Activated CD4-positive, alpha-beta T cell treated with anti-CD3 and anti-CD28 coated beads, Interleukin-2, amount 50 U/mL, for 24 hours (primary cell): ENCODE measurements at regions not wholly inside any gene's neighbourhood (a gene's known extent, or its start where the extent isn't known, plus 50 kb on each side); places are given as distances from the start of the nearest gene placed in this dataset.
"Not testable (repeated sequence)": the region's sequence is repeated elsewhere in the genome, so short reads cannot be mapped to it uniquely, and the experiment has no call there.

Experiments used
- DNase-seq, 2 donors: peaks; one replicate each; pipeline ENCODE4 v3.0.0-alpha.2; 2020; ENCODE audit warnings: low read depth in 1 of 2, low spot score in 1 of 2

- DNase-seq: no peak
Measured at GRCh38 chr7:85682833-85683620, 496.2 kb upstream of the SEMA3D start.

GRCh38 chr7:85681241-85681640 is 494.4 kb upstream of the SEMA3D start:
- DNase-seq: no peak

GRCh38 chr7:85675093-85675492 is 488.2 kb upstream of the SEMA3D start:
- DNase-seq: not testable (repeated sequence)

GRCh38 chr7:85673876-85674275 is 487.0 kb upstream of the SEMA3D start:
- no peak for DNase-seq

DNA sequence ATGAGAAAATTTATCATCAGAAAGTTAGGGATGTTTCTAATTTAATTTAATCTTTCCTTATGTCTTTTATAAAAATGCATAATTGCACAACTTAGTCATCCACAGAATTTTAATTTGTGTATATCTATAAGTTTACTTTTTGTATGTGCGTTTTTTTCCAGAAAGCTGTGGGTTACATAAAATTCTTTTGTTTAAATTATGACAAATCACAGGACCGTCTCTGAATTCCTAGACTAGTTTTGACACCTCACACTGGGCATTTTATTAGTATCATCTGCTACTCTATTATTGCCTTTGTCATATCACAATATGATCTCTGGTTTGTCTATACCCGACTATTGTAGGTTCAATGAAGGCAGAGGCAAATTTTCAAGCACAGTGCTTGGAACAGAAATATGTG is 482.4 kb upstream of the SEMA3D start:
- DNase-seq: no peak

- DNase-seq: no peak
Measured at GRCh38 chr7:85664341-85664740, 477.5 kb upstream of the SEMA3D start.

DNA sequence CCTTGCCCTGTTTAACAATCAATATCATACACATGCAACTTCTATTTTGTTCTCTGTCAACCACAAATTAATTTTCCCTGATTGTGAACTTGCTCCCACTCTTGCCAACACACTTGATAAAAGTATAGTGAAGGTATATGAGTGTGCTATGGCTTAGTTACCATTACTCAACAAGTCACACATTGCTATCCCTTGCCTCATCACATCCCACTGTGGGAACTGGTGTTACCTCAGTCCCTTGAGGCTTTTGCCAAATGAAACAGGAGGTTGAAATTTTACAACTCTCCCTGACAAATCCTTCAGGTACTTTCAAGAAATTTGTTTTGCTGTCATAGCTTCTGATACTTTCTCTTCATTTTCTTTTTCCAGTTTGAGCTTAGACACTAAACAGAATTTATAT is 472.5 kb upstream of the SEMA3D start:
- no peak for DNase-seq

GRCh38 chr7:85655252-85655651 is 468.4 kb upstream of the SEMA3D start:
- no peak for DNase-seq

DNA sequence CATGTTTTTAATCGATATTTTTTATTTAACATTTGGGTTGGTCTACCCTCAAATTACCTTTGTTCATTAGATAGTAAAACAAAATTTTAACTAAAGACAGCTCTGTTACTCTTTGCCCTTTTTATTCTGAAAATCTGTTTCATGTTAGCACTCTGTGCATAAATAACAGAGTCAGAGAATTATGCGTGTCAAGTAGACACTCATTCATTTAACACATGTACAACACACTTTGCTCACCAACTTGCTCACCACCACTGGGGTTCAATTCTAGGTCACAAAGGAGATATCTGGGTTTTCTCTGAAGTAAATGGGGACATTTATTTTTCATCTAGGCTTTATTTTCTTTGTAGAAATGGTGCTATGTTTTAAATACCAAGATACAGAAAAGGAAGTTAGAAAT is 457.4 kb upstream of the SEMA3D start:
- DNase-seq: no peak

- no peak for DNase-seq
Measured at GRCh38 chr7:85641331-85641730, 454.5 kb upstream of the SEMA3D start.

DNA sequence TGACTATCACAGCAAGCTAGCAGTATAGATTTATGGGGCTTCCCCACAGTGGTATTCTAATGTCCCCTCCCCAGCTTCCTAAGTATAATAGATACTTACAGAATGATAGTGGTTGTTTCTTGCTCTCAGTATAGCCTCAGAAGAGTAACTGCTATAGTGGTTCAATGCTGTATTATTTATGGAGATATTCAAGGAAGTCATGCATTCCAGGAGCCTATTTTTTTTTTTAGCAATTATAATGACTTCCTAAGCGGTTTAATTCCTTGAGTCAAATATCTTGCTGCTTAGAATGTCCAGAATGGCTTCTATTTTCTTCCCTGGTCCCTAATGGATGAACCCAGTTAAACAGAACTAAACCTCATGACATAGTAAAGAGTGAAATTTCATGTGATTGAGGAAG is 451.5 kb upstream of the SEMA3D start:
- DNase-seq: no peak

- no peak for DNase-seq
Measured at GRCh38 chr7:85634951-85635350, 448.1 kb upstream of the SEMA3D start.

- no peak for DNase-seq
Measured at GRCh38 chr7:85630904-85631600, 444.2 kb upstream of the SEMA3D start.

DNA sequence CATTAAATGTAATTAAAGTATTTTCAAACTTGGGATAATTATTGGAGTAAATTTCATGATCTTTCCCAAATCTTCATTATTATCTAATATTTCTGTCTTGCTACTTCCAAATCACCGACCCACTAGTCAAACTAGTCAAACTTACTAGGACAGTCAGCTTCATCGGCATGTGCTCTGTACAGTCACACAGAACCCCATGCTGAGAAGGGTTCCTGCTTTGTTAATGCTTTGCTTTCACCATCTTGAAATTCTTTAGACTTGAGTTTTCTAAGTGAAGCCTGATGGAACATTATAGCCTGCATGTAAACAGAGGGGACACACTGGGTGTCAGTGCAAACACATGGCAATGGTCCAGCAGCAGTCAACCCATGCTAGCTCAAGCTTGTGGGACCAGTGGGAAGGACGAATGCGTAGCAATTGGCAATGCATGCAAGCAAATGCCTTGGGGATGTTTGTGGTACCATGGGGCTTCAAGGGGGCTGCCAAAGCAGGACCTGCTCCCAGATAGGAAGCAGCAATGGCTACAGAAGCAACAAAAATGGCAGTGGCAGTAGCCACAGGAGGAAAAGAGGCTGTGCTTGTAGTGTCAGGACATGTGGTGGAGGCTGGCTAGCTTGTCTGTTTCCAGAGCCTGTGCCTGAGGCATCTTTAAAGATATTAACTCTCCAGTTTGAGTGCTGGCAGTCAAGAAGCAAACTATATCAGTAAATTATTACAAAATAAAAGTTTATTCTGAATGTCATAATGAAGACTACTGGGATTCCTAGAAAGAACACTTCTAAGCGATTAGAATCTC is 441.1 kb upstream of the SEMA3D start:
- DNase-seq: no peak

DNA sequence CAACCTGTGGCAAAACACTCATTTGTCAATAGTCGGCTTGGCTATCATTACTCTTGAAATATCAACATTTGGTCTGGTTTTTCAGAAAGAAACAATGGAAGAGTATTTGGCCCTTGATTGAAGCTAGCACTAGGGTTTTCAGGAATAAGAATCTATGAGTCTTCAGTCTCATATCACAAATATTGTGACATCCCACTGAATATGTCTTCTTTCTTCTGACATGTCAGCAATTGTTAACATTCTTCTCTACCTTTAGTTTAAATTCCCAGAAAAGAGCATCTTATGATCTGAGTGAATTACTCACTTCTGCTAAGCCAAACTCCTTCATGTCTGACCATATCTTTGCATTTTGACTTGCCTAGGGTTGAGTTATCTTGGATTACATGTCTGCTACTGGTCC is 435.2 kb upstream of the SEMA3D start:
- no peak for DNase-seq

DNA sequence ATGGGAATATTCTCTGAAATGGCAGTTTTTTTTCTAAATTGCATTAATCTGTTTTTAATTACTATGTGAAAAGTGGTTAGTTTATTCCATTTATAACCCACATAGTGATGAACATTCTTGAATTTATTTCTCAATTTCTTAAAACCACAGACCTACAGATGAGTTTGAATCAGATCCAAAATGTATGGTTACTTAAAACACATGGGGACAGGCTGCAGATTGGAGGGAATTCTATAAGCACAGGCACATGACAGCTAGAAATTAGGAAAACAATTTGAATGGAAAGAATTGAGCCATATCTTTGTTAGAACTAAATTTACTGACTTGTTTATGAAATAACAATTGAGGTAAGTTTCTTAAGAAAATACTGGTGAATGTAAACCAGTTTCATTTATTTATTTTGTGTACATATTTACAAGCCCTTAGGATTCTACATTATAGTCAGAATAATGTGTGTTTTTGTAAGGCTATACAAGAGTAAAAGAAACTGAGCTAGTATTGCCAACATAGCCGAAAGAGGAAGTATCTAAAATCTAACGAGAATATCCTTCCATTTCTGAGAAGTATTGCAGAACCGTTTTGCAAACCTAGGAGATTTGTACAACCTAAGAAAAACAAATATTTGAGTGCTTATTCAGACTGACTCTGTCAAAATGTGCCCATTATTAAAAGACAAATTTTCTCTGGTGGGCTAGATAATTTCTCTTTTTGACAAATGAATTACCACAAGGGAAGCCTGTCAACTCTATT is 434.3 kb upstream of the SEMA3D start:
- DNase-seq: no peak

GRCh38 chr7:85619236-85619635 is 432.4 kb upstream of the SEMA3D start:
- no peak for DNase-seq

DNA sequence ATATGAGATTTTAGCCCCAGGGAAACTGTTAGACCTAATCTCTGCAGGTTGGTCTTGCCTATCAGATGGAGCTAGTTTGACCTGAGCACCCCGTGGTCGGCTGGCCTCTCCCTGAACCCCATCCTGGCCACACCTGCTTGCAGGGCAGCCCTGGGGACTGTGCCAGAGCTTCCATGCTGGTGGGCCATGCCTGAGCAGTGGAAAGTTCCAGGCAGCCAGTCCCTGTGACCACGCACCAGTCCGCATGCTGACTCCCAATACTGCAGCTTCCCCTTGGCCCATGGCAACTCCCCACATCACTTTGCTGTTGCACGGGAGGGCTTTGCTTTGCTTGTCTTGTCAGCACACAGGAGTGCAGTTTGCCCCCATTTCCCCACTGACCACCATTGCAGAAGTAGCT is 427.8 kb upstream of the SEMA3D start:
- DNase-seq: no peak

GRCh38 chr7:85612514-85612913 is 425.7 kb upstream of the SEMA3D start:
- DNase-seq: no peak

DNA sequence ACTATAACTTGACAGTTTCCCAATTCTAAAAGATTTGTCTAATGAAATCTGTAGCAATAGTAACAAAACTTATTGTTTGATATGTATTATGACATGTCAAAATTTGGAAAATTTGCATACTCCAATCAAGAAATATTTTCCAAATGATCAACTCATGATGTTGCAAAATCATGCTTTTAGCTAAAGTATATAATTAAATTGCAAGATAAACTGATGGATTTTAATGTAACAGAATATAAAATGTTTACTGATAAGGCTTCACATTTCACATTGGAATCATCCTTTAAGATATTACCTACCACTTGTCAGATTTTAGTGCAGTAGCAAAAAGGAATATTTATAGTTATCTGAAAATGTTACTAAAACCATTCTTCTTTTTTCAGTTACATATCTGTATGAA is 421.9 kb upstream of the SEMA3D start:
- no peak for DNase-seq

- no peak for DNase-seq
Measured at GRCh38 chr7:85602196-85602595, 415.3 kb upstream of the SEMA3D start.
